Femur (tissue), 1 donor: ENCODE measurements at regions not wholly inside any gene's neighbourhood (a gene's known extent, or its start where the extent isn't known, plus 50 kb on each side); places are given as distances from the start of the nearest gene placed in this dataset.

Experiments
- DNase-seq: peaks from one replicate; pipeline ENCODE4 v3.0.0-alpha.2; 2017

- no peak for DNase-seq
Measured at GRCh38 chr2:237171396-237171795, 85.7 kb downstream of the COPS8 start.

DNA sequence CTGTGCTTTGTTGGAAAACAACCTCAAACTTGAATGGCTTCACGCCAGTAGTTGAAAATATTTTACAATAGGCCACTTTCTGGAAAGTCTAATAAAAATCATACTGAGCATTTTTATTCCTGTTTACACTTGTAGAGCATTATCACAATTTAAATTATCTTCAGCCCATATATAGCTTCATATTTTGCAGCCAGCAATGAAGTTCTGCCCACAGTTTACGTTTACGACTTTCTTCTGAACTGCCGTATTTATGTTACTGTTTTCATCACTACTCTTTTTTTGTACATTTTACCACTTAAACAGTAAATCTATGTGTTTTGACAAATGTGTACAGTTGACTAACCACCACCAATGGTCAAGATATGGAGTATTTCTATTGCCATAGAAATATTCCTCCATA, 86.2 kb downstream of the COPS8 start:
- no peak for DNase-seq

- no peak for DNase-seq
Measured at GRCh38 chr2:237177052-237177451, 91.4 kb downstream of the COPS8 start.

GRCh38 chr2:237177986-237178385, 92.3 kb downstream of the COPS8 start:
- no peak for DNase-seq

- DNase-seq: no peak
Measured at GRCh38 chr2:237178396-237178795, 92.7 kb downstream of the COPS8 start.

DNA sequence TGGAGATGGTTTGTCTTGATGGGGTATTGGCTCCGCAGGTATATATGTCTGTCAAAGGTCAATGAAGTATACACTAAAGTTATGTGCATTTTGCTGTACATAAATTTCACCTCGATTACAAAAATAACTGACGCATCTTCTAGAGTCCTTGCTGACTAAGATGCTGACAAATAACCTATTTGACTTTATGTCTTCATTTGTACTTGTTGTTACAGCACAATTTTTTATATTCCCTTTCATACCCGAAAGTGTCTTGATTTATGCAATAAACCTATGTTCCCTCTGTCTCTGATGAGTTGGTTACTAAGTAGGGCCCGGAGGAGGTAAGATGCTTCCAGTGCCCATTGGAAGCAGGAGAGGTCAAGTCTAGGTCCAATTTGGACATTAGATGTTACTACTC, 93.5 kb downstream of the COPS8 start:
- no peak for DNase-seq

GRCh38 chr2:237180187-237180586, 94.5 kb downstream of the COPS8 start:
- DNase-seq: no peak

DNA sequence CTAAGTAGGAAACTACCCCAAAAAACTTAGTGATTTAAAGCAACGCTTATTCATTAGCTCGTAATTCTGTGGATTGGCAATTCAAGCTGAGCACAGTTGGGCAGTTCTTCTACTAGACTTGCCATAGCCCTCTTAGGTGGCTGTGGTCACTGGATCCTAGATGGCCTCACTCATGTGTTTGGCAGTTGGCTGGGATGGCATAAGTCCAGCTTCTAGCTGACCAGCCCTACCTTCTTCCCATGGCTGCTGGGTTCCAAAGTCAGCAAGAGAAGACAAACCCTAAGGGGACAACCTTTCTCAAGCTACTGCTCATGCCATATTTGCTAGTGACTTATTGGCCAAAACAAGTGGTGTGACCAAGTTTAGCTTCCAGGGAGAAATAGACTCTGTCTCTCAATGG, 95.3 kb downstream of the COPS8 start:
- DNase-seq: no peak

GRCh38 chr2:237181844-237182243, 96.2 kb downstream of the COPS8 start:
- no peak for DNase-seq

DNA sequence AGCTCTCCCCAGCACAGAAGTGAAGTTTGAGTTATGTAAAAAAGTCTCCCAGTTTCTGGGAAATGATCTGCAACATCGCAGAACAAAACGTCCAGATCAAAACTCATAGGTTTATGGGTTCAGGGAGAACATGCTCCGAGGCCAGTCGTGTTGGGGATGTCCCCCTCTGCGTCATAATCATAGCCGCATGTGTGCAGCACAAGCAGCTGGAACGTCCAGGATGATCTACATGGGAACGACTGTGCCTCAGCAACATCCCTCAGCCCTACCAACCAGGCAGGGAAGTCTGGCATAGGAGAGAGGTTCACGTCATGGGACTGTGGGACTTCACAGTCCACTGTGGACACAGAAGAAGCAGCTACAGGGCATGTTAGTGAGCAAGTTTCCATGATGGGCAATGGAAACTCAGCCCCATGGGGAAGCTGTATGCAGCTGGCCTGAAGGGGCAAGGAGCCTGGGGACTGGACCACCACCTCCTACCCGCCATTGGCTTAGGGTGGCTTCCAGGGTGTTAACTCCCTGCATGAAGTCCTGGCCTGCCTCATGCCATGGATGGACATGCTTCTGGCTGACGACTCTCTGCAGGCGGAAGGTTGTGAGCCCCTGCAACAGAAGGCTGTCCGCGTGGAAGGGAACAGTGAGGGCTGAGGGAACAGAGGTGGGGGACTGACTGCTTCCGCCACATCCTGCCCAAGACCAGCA, 96.9 kb downstream of the COPS8 start:
- no peak for DNase-seq

- no peak for DNase-seq
Measured at GRCh38 chr2:237184192-237184918, 98.7 kb downstream of the COPS8 start.

DNA sequence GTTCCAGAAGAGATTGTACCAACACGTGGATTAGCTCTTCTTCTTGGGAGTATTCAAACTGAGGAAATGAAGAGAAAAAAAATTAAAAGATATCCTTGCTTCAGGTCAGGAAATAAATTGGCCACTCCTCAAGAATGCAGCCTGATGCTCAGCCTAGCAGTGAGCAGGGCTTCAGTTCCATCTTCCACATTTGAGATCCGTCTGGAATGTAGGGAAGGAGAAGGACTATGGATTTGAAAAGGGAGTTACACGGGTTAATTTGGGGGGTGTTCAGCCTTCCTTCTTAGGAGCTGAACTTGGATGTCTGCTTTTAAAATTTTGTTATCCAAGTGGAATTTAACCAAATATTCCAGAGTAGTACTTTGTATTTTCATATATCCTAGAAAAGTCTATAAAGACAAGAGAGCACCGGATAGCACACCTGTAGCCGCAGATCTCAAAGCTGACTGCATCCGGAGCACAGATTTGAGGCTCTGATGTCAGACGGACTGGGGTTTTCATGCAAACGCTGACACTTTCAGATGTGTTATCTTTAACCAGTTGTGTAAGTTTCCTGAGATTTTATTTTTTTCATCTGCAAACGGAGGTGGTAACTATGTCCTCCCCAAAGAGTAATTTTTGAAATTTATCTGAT, 99.3 kb downstream of the COPS8 start:
- no peak for DNase-seq

DNA sequence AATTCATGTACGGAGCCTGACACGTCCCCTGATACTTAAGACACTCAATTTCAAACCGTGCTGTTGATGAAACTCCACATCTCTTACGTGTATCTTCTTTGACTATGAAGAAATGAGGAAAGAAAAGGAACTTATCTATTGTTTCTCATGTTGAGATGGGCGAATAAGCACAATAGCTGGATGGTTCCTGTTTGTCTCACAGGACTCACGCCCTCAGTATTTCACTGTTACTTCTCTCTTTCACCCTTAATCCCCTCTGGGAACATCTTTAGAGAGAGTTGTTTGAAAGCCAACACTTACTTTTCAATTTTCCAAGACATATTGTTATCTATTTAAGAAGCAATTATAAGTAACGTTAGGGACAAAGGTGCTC, 99.8 kb downstream of the COPS8 start:
- no peak for DNase-seq

GRCh38 chr2:237189799-237190198, 104.1 kb downstream of the COPS8 start:
- DNase-seq: no peak

DNA sequence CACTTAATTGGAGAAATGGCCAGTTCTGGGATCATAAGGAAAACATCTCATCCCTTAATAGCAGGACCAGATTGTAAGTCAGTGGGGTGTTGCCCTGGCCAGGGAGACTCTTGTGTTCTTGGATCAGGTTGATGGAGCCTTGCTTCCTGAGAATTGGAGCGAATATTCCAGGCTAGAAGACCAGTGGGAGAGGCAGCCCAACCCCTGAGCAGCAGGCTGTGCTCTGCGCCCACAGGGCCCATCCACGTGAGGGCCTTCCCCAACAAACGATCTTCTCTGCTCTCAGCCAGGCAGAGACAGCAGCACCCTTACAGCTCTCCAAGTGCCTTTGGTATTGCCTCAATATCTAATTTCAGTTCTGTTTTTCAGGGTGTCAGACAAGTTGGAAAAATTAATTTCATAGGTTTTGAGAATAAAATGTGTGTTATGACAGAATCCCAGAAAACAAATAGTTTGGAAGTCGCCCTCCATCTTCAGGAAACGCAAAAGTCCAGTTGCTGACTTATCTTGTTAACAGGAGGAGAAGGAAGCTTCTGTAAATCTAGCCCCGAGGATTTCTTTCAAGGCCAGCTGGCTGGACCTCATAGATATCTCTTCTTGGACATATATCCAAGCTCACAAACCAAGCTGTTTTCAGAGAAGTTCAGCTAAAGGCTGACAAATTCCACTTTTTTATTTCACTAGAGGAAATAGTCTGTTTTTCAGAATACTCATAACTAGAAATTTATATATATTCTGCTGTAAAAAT, 105.5 kb downstream of the COPS8 start:
- DNase-seq: peak; percentile 82

DNA sequence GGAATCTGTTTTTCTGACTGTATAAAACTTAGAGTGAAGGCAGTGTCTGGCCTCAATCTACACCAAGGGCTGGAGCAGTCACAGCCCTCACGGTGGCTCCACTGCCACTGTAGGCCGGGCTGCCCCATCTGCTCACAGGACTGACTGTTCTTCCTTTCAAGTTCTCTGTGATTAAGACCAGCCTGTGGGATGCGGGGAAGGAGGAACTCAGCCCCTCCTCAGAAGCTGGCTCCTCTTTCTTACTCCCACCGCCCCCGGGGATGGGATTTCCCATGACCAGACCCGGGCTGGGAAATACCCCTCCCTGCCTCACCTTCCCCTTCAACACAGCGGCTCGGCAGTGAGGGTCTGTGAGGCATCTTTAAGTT, 106.0 kb downstream of the COPS8 start:
- no peak for DNase-seq

DNA sequence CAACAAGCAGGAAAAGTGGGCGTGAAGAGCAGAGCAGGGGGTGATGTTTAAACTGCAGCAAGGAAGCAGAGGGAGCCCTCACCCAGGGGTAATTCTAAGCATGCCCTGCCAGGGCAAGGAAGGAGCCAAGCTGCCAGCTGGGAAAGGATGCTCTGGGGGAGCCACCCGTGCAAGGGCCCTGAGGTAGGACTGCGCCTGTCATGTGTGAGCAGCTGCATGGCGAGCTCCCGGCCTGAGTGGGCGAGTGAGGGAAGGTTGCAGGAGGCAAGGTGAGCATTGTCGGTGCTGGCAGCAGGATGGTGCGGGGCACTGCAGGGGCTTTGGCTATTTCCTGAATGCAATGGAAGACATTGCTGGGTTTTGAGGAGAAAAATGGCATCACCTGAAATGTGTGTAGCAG, 107.2 kb downstream of the COPS8 start:
- DNase-seq: no peak

GRCh38 chr2:237193436-237193835, 107.7 kb downstream of the COPS8 start:
- DNase-seq: no peak

- no peak for DNase-seq
Measured at GRCh38 chr2:237194081-237194480, 108.4 kb downstream of the COPS8 start.

DNA sequence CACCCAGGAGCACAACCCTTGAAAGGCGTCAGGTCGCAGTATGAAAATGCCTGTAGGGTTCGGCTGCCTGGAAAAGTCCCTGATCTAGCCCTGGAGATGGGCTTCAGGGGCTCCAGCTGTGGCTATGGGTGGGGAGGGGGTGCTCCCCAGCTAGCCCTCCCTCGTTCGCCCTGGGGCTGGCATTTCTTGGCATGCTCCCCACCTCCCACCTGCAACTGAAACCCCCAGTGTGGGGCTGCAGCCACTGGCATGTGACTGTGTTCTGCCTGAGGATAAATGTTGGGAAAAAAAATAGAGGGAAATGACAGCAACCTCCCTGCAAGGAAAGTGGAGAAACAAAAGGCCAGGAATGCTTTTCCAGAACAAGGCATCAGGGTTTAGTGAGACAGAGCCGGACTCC, 109.2 kb downstream of the COPS8 start:
- no peak for DNase-seq

GRCh38 chr2:237195396-237196120, 109.9 kb downstream of the COPS8 start:
- DNase-seq: no peak

DNA sequence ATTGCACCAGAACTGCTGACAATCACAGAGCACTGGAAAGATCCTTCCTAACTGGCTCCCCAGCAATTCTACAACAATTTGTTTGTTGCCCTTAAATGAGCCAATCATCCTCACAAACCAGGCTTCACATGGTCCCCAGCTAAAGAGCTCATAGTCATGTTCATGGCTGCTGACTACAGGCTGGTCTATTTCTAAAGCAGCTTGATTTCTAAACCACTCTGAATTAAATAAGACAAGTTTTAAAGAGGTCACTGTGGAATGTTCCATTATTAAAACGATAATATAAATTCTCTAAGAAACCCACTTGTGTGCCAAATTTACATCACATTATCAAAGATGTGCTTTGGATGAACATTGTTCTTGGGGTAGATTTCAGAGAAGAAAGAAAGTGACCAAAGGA, 110.7 kb downstream of the COPS8 start:
- DNase-seq: no peak
